Prostate gland (tissue), 2 donors: ENCODE measurements at regions not wholly inside any gene's neighbourhood (a gene's known extent, or its start where the extent isn't known, plus 50 kb on each side); places are given as distances from the start of the nearest gene placed in this dataset.

Experiments
- DNase-seq: peaks from one replicate; pipeline ENCODE4 v3.0.0-alpha.2; 2019; ENCODE audit warnings: low spot score
- H3K27ac ChIP-seq, 2 donors: fragments of 200-600 bp; sonication (generic); 2 replicates each; pipeline ENCODE4 v1.5.1; 2017 to 2019
- H3K27me3 ChIP-seq: fragments of 200-600 bp; sonication (generic); replicated peaks from 2 replicates; pipeline ENCODE4 v1.5.1; 2019; ENCODE audit not compliant: insufficient read depth
- H3K36me3 ChIP-seq, 2 donors: fragments of 200-600 bp; sonication (generic); 1 replicate in 1 of 2; 2 replicates in 1 of 2; pipeline versions ENCODE4 v1.5.1 to v1.8.1; 2017 to 2019
- H3K4me1 ChIP-seq: fragments of 200-600 bp; sonication (generic); replicated peaks from 2 replicates; pipeline ENCODE4 v1.5.1; 2019
- H3K4me3 ChIP-seq, 2 donors: fragments of 200-600 bp; sonication (generic); 2 replicates each; pipeline ENCODE4 v1.5.1; 2017 to 2019
- H3K9me3 ChIP-seq: fragments of 200-600 bp; sonication (generic); 2 replicates; pipeline ENCODE4 v1.5.1; 2017
- POLR2A ChIP-seq: fragments of 450-650 bp; IDR thresholded peaks from one replicate; pipeline ENCODE4 v1.6.1; 2016; ENCODE audit warnings: antibody characterized with exemption, mild to moderate bottlenecking
- POLR2AphosphoS5 ChIP-seq: sonication (generic); formaldehyde crosslinking; IDR thresholded peaks from one replicate; pipeline ENCODE4 v1.6.1; 2017; ENCODE audit warnings: antibody characterized with exemption
- WGBS: methylation state at CpG from one replicate; pipeline ENCODE4 v1.1.5; 2018; 5-methylcytosine and 5-hydroxymethylcytosine counted together
- intact Hi-C: fragments of 100-400 bp; cut with DNase I; formaldehyde crosslinking; loops from one replicate; pipeline ENCODE4 v1.14.2; 2022
- TF ChIP-seq, protein P1 (sequence below), 4 experiments: fragments of 200-600 bp in 2 of 4; fragments of 450-650 bp in 2 of 4; sonication (generic) in 2 of 4; IDR thresholded peaks; 1 replicate in 3 of 4; 2 replicates in 1 of 4; pipeline ENCODE4 v1.5.1; 2016 to 2019; ENCODE audit warnings: antibody characterized with exemption in 4 of 4, mild to moderate bottlenecking in 2 of 4, moderate library complexity in 2 of 4

DNA sequence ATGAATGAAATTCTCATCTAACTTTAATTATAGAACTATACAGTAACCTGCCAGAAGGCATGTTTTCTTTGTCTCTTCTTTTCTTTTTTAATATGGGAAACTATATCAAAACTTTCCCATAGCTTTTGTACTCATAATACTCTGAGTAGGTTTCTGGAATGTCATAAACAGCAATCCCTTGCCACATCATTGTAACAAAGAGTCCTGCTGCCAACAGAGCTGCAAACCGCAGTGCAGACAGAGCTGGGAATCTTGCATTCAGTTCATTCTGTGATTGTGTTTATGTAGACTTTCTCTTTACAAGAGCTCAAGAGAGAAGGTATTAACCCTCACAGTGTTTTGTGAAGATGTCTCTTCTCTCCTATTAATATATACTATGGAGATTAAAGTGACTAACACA is 304.4 kb upstream of the SLIT2 start:
- intact Hi-C loops: no loop called here
- Histone ChIP-seq H3K27ac (no peak overlapping the region), H3K9me3 (no peaks in the 10 kb centered on the region), H3K27me3 (no peaks in the 10 kb centered on the region), H3K4me1 (no peaks in the 10 kb centered on the region), H3K4me3 (no peak overlapping the region), H3K36me3 (no peaks in the 10 kb centered on the region)
- 33% methylated on average over 1 of the region's 1 CpG for WGBS
- no peak for DNase-seq
- TF ChIP-seq, protein P1, sequence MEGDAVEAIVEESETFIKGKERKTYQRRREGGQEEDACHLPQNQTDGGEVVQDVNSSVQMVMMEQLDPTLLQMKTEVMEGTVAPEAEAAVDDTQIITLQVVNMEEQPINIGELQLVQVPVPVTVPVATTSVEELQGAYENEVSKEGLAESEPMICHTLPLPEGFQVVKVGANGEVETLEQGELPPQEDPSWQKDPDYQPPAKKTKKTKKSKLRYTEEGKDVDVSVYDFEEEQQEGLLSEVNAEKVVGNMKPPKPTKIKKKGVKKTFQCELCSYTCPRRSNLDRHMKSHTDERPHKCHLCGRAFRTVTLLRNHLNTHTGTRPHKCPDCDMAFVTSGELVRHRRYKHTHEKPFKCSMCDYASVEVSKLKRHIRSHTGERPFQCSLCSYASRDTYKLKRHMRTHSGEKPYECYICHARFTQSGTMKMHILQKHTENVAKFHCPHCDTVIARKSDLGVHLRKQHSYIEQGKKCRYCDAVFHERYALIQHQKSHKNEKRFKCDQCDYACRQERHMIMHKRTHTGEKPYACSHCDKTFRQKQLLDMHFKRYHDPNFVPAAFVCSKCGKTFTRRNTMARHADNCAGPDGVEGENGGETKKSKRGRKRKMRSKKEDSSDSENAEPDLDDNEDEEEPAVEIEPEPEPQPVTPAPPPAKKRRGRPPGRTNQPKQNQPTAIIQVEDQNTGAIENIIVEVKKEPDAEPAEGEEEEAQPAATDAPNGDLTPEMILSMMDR (IDR thresholded peaks at IDR 0.05): no peak
- no peak for TF ChIP-seq POLR2A
- TF ChIP-seq POLR2AphosphoS5: no peak

DNA sequence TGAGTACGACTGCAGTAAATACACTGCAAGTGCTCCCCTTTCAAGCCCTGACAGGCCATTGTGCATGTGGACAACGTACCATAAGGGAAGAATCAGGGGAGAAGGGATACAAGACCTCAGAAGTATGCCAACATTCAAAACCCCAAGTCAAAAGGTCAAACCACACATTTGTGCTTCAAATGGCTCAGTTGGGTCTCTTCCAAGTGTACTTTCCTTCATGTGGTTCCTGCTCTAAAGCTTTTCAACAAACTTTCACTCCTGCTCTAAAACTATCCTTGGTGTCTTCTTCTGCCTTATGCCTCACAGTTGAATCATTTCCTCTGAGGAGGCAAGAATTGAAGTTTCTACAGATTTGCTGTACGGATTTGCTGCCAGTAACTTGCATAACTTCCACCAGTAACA is 305.7 kb upstream of the SLIT2 start:
- intact Hi-C loops: no loop called here
- H3K27ac ChIP-seq: no peak overlapping the region

DNA sequence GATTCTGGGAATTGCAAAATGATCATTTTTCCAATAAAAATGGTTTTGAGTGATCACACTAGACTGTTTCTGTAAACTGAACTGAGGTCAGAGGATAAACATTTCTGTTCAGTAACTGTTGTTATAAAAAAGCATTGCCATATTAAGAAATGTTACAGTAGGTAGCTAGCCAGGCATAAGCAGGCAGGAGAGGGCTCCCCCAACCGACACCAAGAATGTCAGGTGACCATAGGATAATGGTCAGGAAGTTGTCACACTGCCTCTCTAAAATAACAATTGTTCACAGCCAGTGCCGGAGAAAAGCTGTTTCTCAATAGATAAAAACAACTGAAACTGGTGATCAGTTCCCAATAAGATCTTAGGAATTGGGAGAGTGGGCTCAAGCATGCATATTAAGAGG is 306.2 kb upstream of the SLIT2 start:
- H3K4me3 ChIP-seq: no peak overlapping the region
- H3K27me3 ChIP-seq: no peaks in the 10 kb centered on the region
- no peak for TF ChIP-seq POLR2AphosphoS5
- TF ChIP-seq, protein P1 (IDR thresholded peaks at IDR 0.05): no peak
- TF ChIP-seq POLR2A: no peak
- no peaks in the 10 kb centered on the region for H3K36me3 ChIP-seq
- intact Hi-C loops: no loop called here
- no peak overlapping the region for H3K27ac ChIP-seq
- DNase-seq: no peak
- no peaks in the 10 kb centered on the region for H3K4me1 ChIP-seq
- WGBS: 68% methylated on average over 2 of the region's 2 CpGs
- no peaks in the 10 kb centered on the region for H3K9me3 ChIP-seq

More for the DNA sequence above, 305.7 kb upstream of the SLIT2 start:
- Histone ChIP-seq H3K4me1 (no peaks in the 10 kb centered on the region), H3K9me3 (no peaks in the 10 kb centered on the region), H3K4me3 (no peak overlapping the region), H3K27me3 (no peaks in the 10 kb centered on the region), H3K36me3 (no peaks in the 10 kb centered on the region)
- DNase-seq: no peak
- WGBS: 52% methylated on average over 3 of the region's 3 CpGs
- TF ChIP-seq, protein P1 (IDR thresholded peaks at IDR 0.05): no peak
- TF ChIP-seq POLR2A (no peak), POLR2AphosphoS5 (no peak)

DNA sequence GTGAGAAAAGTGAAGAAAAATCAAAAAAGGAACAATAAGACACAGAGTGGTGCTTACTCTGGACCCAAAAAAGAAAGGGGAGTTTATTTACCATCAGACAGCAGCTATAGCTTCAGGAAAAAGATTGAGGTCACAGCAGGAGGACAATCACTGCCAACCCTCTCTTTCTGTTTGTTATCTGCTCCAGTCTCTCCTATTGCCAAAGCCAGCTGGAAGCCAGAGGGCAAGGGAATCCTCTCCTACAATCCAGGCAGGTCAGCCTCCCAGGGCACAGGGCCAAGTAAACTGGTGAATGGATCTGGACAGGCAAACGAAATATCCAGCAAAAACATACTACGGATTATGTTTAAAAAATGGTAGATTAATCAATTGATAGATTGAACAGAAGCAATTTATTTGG is 306.9 kb upstream of the SLIT2 start:
- Histone ChIP-seq H3K36me3 (no peaks in the 10 kb centered on the region), H3K9me3 (no peaks in the 10 kb centered on the region), H3K4me1 (no peaks in the 10 kb centered on the region), H3K27ac (no peak overlapping the region), H3K27me3 (no peaks in the 10 kb centered on the region), H3K4me3 (no peak overlapping the region)
- intact Hi-C loops: no loop called here
- TF ChIP-seq POLR2AphosphoS5: no peak
- no peak for TF ChIP-seq POLR2A
- TF ChIP-seq, protein P1 (IDR thresholded peaks at IDR 0.05): no peak
- DNase-seq: no peak
- WGBS: 82% methylated on average over 2 of the region's 2 CpGs

DNA sequence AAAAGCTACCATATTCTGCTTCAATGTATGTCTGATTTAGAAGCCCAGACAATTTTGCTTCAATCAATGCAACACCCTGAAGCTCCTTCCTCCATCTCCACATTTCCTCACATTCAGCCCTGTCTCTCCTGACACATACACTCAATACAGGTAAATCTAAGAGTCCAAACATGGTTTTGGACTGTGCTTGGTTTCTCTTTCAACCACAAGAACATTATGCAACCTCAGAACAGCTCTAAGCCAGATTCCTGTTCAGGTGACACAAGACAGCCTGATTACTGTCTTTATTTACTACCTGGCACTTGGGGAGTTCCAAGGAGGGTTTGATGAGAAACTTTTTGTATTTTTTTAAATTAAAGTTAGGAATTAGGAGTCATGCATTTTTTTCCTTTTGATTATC is 307.5 kb upstream of the SLIT2 start:
- intact Hi-C loops: no loop called here
- DNase-seq: no peak
- Histone ChIP-seq H3K27me3 (no peaks in the 10 kb centered on the region), H3K9me3 (no peaks in the 10 kb centered on the region), H3K27ac (no peak overlapping the region), H3K4me1 (no peaks in the 10 kb centered on the region), H3K36me3 (no peaks in the 10 kb centered on the region), H3K4me3 (no peak overlapping the region)
- no peak for TF ChIP-seq POLR2AphosphoS5
- no peak for TF ChIP-seq POLR2A
- TF ChIP-seq, protein P1 (IDR thresholded peaks at IDR 0.05): no peak
